CD4-positive, alpha-beta memory T cell (primary cell): ENCODE measurements at regions not wholly inside any gene's neighbourhood (a gene's known extent, or its start where the extent isn't known, plus 50 kb on each side); places are given as distances from the start of the nearest gene placed in this dataset.

ENCODE experiments used
- CTCF ChIA-PET: fragments of 350-600 bp; sonication (Branson Sonifier 250); formaldehyde crosslinking; loops from one replicate; lab custom pipeline; 2021; ENCODE audit warnings: inconsistent platforms; ENCODE audit not compliant: partially characterized antibody; lab: Charles Lee
- POLR2A ChIA-PET: fragments of 350-600 bp; sonication (Branson Sonifier 250); formaldehyde crosslinking; loops from one replicate; lab custom pipeline; 2021; ENCODE audit not compliant: partially characterized antibody; lab: Charles Lee
- DNase-seq, 5 donors: peaks; one replicate each; pipeline versions ENCODE4 v3.0.0 to v3.0.0-alpha.2; 2020 to 2022; ENCODE audit warnings: mixed read lengths in 1 of 5
- H3K27ac ChIP-seq: one replicate; pipeline ENCODE4 v1.7.0; 2013; ENCODE audit warnings: low read depth, low read length
- H3K27me3 ChIP-seq: 2 replicates; pipeline ENCODE4 v1.7.0; 2013; ENCODE audit warnings: mild to moderate bottlenecking, low read length, moderate library complexity; ENCODE audit not compliant: insufficient read depth
- H3K36me3 ChIP-seq: 2 replicates; pipeline ENCODE4 v1.7.0; 2013; ENCODE audit warnings: mild to moderate bottlenecking, low read length, moderate library complexity; ENCODE audit not compliant: insufficient read depth
- H3K4me1 ChIP-seq: 2 replicates; pipeline ENCODE4 v1.7.0; 2013; ENCODE audit warnings: mild to moderate bottlenecking, low read length, moderate library complexity; ENCODE audit not compliant: insufficient read depth
- H3K4me3 ChIP-seq, 2 donors: one replicate each; pipeline ENCODE4 v1.7.0; 2013; ENCODE audit warnings: low read length in 2 of 2, mild to moderate bottlenecking in 1 of 2
- H3K9me3 ChIP-seq, 2 donors: one replicate each; pipeline ENCODE4 v1.7.0; 2013; ENCODE audit warnings: low read length in 2 of 2, control low read depth in 1 of 2; ENCODE audit not compliant: control insufficient read depth in 1 of 2
- H3K27ac Mint-ChIP-seq, 7 donors: one replicate each; pipeline ENCODE4 v1.8.0; 2020 to 2021; ENCODE audit warnings: mixed read lengths in 7 of 7, mild to moderate bottlenecking in 6 of 7, inconsistent platforms in 3 of 7, moderate library complexity in 3 of 7
- H3K27me3 Mint-ChIP-seq, 2 donors: one replicate each; pipeline ENCODE4 v1.8.0; 2020 to 2021; ENCODE audit warnings: mixed read lengths in 2 of 2
- H3K36me3 Mint-ChIP-seq, 2 donors: one replicate each; pipeline ENCODE4 v1.8.0; 2020 to 2021; ENCODE audit warnings: mixed read lengths in 2 of 2, inconsistent platforms in 1 of 2, mild to moderate bottlenecking in 1 of 2
- H3K4me1 Mint-ChIP-seq, 4 donors: one replicate each; pipeline ENCODE4 v1.8.0; 2020 to 2021; ENCODE audit warnings: mixed read lengths in 4 of 4, mild to moderate bottlenecking in 1 of 4
- H3K4me3 Mint-ChIP-seq, 8 donors: one replicate each; pipeline ENCODE4 v1.8.0; 2020 to 2021; ENCODE audit warnings: mixed read lengths in 8 of 8, mild to moderate bottlenecking in 7 of 8, moderate library complexity in 6 of 8, inconsistent platforms in 3 of 8
- H3K9me3 Mint-ChIP-seq, 8 donors: one replicate each; pipeline ENCODE4 v1.8.0; 2020 to 2021; ENCODE audit warnings: mixed read lengths in 8 of 8, mild to moderate bottlenecking in 5 of 8, inconsistent platforms in 3 of 8, moderate library complexity in 1 of 8
- intact Hi-C: fragments of 100-400 bp; cut with micrococcal nuclease; formaldehyde crosslinking; loops from one replicate; pipeline ENCODE4 v1.15.1; 2023

DNA sequence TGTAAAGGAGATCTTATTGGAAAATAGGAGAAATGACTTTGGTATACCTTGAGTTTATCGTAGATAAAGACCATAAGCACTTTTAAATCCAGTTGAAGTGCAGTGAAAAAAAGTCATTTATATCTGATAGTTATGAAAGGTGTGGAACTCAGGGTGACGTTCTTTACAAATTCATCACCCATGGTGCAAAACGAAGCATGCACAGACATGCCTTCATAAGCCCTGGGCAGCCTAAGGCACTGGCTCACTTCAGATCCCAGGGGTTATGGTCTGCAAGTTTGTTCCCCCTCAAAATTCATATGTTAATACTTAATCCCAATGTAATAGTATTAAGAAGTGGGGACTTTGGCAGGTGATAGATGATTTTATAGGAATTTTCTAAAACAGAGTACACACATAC lies 1216.4 kb upstream of the USP15 start:
- intact Hi-C loops = no loop called here
- H3K9me3 Mint-ChIP-seq = peaks cover 0 to 9% (median 2%) of the 10 kb centered on the region in 8 donors
- DNase-seq = no peak
- POLR2A ChIA-PET = no interaction called here
- Histone ChIP-seq H3K4me3 (no peak overlapping the region), H3K27ac (no peak overlapping the region), H3K36me3 (no peaks in the 10 kb centered on the region), H3K9me3 (no peaks in the 10 kb centered on the region), H3K4me1 (no peaks in the 10 kb centered on the region), H3K27me3 (no peaks in the 10 kb centered on the region)
- no peak overlapping the region for H3K4me3 Mint-ChIP-seq
- CTCF ChIA-PET = no interaction called here
- no peak overlapping the region for H3K27ac Mint-ChIP-seq
- H3K36me3 Mint-ChIP-seq = no peaks in the 10 kb centered on the region
- no peaks in the 10 kb centered on the region for H3K27me3 Mint-ChIP-seq
- no peaks in the 10 kb centered on the region for H3K4me1 Mint-ChIP-seq

DNA sequence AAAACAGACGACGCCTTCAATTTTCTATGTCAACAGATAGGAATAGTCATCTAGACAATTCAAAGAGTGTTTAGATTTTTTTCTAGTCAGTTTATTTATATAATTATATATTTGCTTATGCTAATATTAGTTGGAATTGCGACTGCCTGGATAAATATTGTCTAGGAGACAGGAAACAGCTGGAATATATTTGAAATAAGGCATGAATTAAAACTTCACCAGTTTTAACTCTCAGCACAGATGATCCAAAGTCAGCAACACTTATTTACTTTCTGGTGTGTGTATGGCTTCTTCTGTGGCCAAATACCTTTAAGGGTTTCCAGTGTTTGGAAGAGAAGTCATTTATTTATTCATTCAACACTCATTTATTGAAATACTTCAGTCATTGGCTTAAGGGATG lies 1215.4 kb upstream of the USP15 start:
- no peaks in the 10 kb centered on the region for H3K9me3 ChIP-seq
- Mint-ChIP-seq H3K9me3 (peaks cover 0 to 9% (median 2%) of the 10 kb centered on the region in 8 donors), H3K27me3 (no peaks in the 10 kb centered on the region), H3K36me3 (no peaks in the 10 kb centered on the region), H3K4me1 (no peaks in the 10 kb centered on the region), H3K4me3 (no peak overlapping the region), H3K27ac (no peak overlapping the region)
- H3K36me3 ChIP-seq = no peaks in the 10 kb centered on the region
- H3K27me3 ChIP-seq = no peaks in the 10 kb centered on the region
- DNase-seq = no peak
- no peaks in the 10 kb centered on the region for H3K4me1 ChIP-seq
- H3K27ac ChIP-seq = no peak overlapping the region
- no peak overlapping the region for H3K4me3 ChIP-seq
- POLR2A ChIA-PET = no interaction called here
- CTCF ChIA-PET = no interaction called here
- intact Hi-C loops = no loop called here

DNA sequence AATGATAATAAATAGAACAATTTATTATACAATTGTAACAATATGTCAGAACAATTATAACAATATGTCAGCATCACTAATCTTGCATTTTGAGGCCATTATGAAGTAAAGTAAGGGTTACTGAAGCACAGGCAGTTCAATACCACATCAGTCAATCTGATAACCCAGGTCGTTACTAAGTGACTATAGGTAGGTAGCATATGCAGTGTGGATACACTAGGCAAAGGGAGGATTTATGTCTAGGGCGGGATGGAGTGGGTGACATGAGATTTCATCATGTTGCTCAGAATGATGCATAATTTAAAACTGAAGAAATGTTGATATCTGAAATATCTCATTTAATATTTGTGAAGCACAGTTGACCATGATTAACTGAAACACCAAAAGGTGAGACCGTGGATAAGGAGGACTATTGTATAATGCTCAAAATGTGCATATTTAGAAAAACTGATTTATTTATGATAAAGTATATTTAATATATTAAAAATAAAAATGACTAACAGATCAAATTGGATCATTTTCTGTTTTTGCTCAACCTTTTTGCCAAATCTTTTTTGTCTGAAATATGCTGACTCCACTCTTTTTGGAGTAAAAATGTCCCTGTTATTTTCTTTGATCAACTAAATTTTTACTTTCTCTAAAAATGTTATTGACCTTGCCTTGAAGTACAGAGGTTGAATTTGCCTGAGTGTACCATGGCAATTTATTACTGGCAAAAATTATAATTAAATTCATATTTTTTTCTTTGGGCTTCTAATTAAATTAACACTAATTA lies 1189.4 kb upstream of the USP15 start:
- Histone ChIP-seq H3K27ac (no peak overlapping the region), H3K9me3 (no peaks in the 10 kb centered on the region), H3K4me3 (no peak overlapping the region), H3K4me1 (no peaks in the 10 kb centered on the region), H3K27me3 (no peaks in the 10 kb centered on the region), H3K36me3 (no peaks in the 10 kb centered on the region)
- no peak for DNase-seq
- Mint-ChIP-seq H3K4me1 (no peaks in the 10 kb centered on the region), H3K27ac (no peak overlapping the region), H3K9me3 (peaks cover 0 to 8% (median 4%) of the 10 kb centered on the region in 8 donors), H3K4me3 (no peak overlapping the region), H3K36me3 (no peaks in the 10 kb centered on the region), H3K27me3 (no peaks in the 10 kb centered on the region)
- ChIA-PET POLR2A (no interaction called here), CTCF (no interaction called here)
- intact Hi-C loops = no loop called here

DNA sequence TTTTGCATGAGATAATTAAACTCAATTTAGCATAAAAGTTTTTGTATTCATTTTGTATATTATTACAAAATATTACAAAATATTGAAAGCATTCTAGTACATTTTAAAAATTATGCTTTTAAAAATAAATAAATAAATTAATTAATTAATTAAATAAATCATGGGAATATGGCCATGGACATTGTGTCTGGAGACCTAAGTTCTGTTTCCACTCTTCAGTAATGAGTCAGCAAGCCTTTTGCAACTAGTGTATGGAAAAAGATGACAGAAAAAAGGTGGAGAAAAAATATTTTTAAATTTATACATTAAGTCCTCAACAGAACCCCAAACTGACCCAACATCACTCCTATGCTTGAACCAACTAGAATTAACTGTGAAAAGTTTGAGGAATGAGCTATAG lies 1187.5 kb upstream of the USP15 start:
- Histone ChIP-seq H3K9me3 (no peaks in the 10 kb centered on the region), H3K27ac (no peak overlapping the region), H3K36me3 (no peaks in the 10 kb centered on the region), H3K27me3 (no peaks in the 10 kb centered on the region), H3K4me3 (no peak overlapping the region), H3K4me1 (no peaks in the 10 kb centered on the region)
- Mint-ChIP-seq H3K4me3 (no peak overlapping the region), H3K27me3 (no peaks in the 10 kb centered on the region), H3K36me3 (no peaks in the 10 kb centered on the region), H3K9me3 (peaks cover 0 to 11% (median 4%) of the 10 kb centered on the region in 8 donors), H3K27ac (no peak overlapping the region), H3K4me1 (no peaks in the 10 kb centered on the region)
- no peak for DNase-seq
- CTCF ChIA-PET = no interaction called here
- intact Hi-C loops = no loop called here
- POLR2A ChIA-PET = no interaction called here

DNA sequence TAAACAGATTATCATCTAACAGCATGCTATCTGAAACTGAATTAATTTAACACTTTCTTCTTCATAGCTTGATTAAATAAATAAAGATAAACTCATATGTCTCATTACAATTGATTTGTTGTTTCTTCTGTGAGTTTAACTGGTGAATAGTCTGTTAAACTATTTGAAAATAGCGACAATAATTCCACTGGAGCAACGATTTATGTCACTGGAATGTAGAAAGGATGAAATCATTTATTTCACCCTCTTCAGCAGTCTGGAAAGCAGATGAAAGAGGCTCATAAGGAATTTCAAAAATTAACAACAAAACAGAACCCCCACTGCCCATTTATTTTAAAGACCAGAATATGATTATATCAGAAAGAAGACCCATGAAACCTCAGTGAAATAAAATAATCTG lies 1165.1 kb upstream of the USP15 start:
- Histone ChIP-seq H3K9me3 (peaks cover 0 to 5% of the 10 kb centered on the region in 2 donors), H3K36me3 (no peaks in the 10 kb centered on the region), H3K4me1 (no peaks in the 10 kb centered on the region), H3K27me3 (no peaks in the 10 kb centered on the region), H3K4me3 (no peak overlapping the region), H3K27ac (no peak overlapping the region)
- intact Hi-C loops = no loop called here
- Mint-ChIP-seq H3K4me3 (no peak overlapping the region), H3K9me3 (peaks cover 0 to 13% (median 9%) of the 10 kb centered on the region in 8 donors), H3K36me3 (no peaks in the 10 kb centered on the region), H3K4me1 (no peaks in the 10 kb centered on the region), H3K27me3 (no peaks in the 10 kb centered on the region), H3K27ac (no peak overlapping the region)
- ChIA-PET CTCF (no interaction called here), POLR2A (no interaction called here)
- DNase-seq = no peak

DNA sequence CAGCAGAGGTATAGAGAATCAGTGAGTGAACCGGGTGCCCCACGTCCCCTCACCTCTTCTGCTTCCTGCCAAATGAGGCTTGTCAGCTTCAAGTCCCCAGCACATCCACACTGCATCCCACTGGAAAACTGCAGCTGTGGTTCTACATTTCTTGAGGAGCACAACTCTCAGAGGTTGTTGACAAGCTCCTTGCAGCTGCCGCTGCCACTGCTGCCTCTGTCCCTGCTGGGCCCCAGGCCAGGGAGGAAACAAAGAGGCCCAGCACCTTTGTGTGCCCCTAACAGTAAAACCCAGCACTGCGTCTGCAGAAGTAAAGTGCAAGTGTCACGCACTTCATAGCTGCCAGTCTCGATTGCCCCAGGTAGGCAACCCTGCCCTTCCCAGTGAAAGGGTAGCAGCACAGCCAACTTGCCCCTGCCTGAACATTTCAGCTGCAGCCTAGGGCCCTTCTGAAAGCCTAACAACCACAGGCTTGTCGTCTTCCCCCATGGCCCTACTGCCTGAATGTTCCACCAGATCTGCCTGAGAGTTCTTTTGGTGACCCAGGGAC lies 1162.1 kb upstream of the USP15 start:
- no peak for DNase-seq
- intact Hi-C loops = no loop called here
- Mint-ChIP-seq H3K27ac (no peak overlapping the region), H3K4me3 (no peak overlapping the region), H3K4me1 (no peaks in the 10 kb centered on the region), H3K27me3 (no peaks in the 10 kb centered on the region), H3K9me3 (peaks cover 0 to 18% (median 6%) of the 10 kb centered on the region in 8 donors), H3K36me3 (no peaks in the 10 kb centered on the region)
- no peak overlapping the region for H3K4me3 ChIP-seq
- CTCF ChIA-PET = no interaction called here
- H3K27me3 ChIP-seq = no peaks in the 10 kb centered on the region
- no peaks in the 10 kb centered on the region for H3K4me1 ChIP-seq
- POLR2A ChIA-PET = no interaction called here
- H3K27ac ChIP-seq = no peak overlapping the region
- H3K9me3 ChIP-seq = no peaks in the 10 kb centered on the region
- no peaks in the 10 kb centered on the region for H3K36me3 ChIP-seq

DNA sequence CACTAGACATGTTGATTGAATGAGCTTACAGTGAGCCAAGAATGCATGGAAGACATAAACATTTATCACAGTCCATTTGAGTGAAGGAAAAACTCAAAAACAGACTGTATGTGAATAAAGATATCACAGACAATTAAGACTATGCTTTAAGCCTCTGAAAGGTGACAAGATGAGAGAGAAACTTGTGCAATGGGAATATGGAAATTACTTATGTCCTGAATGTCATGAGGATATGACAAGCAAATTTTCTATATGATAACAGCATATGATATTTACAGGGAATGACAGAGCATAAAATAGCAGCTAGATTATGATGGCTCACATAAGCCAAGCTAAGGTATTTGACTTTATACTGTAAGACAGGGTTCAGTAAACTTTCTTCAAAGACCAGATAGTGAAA lies 1153.1 kb upstream of the USP15 start:
- Histone ChIP-seq H3K36me3 (no peaks in the 10 kb centered on the region), H3K4me3 (no peak overlapping the region), H3K27ac (no peak overlapping the region), H3K4me1 (no peaks in the 10 kb centered on the region), H3K27me3 (no peaks in the 10 kb centered on the region), H3K9me3 (peaks cover 0 to 5% of the 10 kb centered on the region in 2 donors)
- intact Hi-C loops = no loop called here
- peaks cover 0 to 29% (median 12%) of the 10 kb centered on the region in 8 donors for H3K9me3 Mint-ChIP-seq
- ChIA-PET POLR2A (no interaction called here), CTCF (no interaction called here)
- no peaks in the 10 kb centered on the region for H3K4me1 Mint-ChIP-seq
- H3K4me3 Mint-ChIP-seq = no peak overlapping the region
- H3K27me3 Mint-ChIP-seq = no peaks in the 10 kb centered on the region
- no peak overlapping the region for H3K27ac Mint-ChIP-seq
- H3K36me3 Mint-ChIP-seq = no peaks in the 10 kb centered on the region
- DNase-seq = no peak
